OCI-M1 (cell line): ENCODE measurements at regions not wholly inside any gene's neighbourhood (a gene's known extent, or its start where the extent isn't known, plus 50 kb on each side); places are given as distances from the start of the nearest gene placed in this dataset.

ENCODE experiments used
- DNase-seq: peaks from one replicate; lab custom pipeline; 2025; lab: John Stamatoyannopoulos, UW

- DNase-seq: no peak
Observed at GRCh38 chr9:129342591-129343423, 164.7 kb upstream of the IER5L start.

DNA sequence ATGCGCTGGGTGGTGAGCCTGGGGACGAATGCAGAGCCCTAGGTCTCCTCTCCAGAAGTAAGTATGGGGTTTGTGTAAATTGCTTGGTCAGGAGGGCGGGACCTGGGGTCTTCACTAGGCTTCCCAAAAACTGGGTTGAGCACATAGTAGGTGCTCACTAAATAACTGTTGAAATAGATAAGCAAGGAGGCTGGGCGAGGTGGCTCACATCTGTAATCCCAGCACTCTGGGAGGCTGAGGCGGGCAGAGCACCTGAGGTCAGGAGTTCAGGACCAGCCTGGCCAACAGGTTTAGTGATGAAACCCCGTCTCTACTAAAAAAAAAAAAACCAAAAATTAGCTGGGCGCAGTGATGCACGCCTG, 163.9 kb upstream of the IER5L start:
- DNase-seq: no peak

DNA sequence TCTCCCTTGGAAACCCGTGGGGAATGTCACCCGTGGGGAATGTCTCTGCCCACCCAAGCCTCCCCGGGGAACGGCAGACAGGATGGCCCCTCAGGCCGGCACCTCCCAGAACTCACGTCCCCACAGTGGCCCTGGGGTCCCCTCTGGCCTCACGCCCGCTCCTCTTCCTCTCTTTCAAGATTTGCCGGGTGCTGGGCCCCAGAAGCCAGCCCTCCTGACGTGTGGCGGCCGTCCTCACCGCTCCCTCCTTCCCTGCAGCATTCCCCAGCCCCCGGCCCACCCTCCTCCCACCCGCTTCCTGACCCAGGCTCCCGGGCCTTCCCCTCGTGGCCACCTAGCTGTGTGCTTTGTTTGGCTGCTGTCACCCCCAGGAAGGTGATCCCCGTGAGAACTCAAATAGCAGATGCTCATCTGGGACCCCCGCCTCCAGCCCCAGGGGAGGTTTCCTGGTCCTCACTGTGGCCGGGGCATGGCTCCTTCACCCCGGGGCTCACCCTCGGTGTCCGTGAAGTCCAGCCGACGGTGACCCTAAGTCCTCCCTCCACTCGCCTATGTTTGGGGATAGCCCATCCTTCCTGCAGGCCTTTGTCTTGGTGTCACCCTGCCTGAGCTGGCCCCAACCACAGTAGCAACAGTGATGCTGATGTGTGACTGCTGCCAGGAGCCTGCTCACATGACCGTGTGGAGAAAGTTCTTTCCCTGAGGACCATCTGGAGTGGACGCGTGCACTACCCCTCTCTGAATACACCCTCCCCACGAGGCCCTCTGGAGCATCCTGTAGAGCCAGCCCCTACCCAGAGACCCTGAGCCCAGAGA, 163.3 kb upstream of the IER5L start:
- no peak for DNase-seq

DNA sequence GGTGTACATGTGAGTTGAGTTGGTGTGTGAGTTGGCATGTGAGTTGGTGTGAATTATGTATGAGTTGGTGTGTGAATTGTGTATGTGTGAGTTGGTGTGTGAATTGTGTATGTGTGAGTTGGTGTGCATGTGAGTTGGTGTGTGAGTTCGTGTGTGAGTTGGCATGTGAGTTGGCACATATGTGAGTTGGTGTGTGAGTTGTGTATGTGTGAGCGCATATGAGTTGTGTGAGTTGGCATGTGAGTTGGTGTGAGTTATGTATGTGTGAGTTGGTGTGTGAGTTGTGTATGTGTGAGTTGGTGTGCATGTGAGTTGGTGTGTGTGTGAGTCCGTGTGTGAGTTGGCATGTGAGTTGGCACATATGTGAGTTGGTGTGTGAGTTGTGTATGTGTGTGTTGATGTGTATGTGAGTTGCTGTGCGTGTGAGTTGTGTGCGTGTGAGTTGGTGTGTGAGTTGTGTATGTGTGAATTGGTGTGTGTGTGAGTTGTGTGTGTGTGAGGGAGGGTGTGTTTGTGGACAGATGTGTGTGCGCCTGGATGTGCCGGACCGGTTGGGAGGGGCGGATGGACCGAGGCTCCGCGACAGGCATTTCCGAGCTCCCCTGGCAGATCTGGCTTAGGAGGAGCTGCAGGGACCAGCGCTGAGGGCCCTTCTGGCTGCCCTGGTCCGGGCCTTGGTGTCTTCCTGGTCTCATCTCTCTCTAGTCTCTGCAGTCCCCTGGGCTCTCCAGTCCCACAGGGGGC, 162.5 kb upstream of the IER5L start:
- DNase-seq: no peak

GRCh38 chr9:129339539-129340157, 161.6 kb upstream of the IER5L start:
- DNase-seq: no peak

- DNase-seq: no peak
Observed at GRCh38 chr9:129338724-129339430, 160.8 kb upstream of the IER5L start.

GRCh38 chr9:129337336-129338140, 159.5 kb upstream of the IER5L start:
- DNase-seq: no peak

DNA sequence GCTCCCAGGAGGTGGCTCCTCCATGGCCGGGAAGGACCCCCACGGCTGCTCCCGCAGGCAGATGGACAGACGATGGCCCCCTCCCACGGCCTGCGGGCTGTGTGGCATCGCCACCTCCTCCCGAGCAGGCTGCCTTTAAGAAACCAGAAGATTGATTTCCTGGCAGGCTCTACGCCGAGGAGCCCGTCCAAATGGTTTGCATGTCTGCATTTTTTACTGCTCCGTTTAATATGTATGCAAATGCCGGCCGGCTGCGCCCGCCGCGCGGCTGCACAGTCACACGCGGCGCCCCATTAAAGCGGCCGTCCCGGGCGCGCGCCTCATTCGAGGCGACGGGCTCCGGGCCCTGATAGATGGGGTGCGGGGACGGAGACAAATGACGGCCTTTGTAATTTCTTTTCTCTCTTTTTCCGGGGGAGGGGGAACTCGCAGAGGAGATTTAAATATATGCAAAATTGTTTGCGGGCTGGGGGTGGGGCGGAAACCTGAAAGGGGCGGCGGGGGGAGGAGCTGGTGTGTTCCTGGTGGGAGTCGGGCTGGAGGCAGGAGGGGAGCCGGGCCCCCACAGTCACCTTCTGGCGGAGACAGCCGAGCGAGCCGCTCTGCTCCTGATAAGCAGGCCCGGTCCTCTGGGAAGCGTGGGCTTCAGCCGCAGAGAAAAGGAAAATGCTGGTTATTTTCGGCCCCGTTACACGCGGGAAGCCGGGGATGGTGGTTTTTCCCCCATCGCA, 158.7 kb upstream of the IER5L start:
- DNase-seq: no peak

DNA sequence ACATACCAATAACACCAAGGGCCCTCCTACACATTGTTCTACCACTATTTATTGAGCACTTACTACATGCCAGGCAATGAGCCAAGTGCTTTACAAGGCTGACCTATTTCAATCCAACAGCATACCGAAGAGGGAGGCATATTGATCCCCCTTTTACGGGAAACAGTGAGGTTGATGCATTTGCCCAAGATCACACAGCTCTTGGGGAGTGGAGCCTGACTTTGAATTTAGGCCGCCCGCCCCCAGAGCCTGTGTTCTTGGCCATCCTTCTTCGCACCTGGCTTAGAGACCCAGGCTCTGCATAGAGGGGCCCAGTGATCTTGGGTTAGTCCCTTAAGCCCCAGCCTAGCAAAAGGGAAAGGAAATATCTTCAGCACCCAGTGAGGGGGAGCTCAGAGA, 158.1 kb upstream of the IER5L start:
- DNase-seq: no peak

GRCh38 chr9:129335464-129336129, 157.5 kb upstream of the IER5L start:
- DNase-seq: no peak

- no peak for DNase-seq
Observed at GRCh38 chr9:129334105-129334935, 156.3 kb upstream of the IER5L start.

DNA sequence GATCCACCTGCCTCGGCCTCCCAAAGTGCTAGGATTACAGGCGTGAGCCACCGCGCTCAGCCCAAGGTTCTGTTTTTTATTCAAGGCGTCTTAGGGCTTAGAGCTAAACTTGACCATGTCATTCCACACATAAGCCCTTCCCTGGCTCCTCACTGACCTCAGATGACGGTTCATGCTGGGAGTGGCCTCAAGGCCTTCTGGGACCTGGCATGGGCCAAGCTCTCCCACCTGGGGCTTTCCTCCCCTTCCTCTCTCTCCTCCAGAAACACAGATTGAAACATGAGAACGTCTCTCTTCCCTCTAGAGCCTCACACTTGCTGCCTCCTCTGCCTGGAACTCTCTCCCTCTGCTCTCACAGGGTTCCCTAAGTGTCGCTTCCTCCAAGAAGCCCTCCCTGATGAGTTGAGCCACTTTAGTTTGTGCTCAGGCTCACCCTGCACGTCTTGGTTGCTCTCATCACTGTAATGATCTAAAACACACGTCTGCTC, 155.6 kb upstream of the IER5L start:
- DNase-seq: no peak

GRCh38 chr9:129332581-129332980, 154.5 kb upstream of the IER5L start:
- no peak for DNase-seq

GRCh38 chr9:129331772-129332500, 153.9 kb upstream of the IER5L start:
- no peak for DNase-seq

DNA sequence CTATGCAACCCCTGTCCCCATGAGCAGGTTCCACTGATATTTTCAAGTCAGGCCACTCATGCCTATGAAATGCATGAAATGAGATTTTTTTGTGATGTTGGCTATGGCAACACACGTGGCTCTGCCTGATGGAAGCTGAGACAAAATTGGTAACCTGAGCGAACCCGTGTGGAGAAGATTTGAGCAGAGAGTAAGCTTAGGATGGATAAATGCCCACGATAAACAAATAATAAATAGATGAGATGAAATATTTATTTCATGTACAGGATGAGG, 153.4 kb upstream of the IER5L start:
- no peak for DNase-seq

- DNase-seq: peak; percentile 10
Observed at GRCh38 chr9:129330711-129331492, 152.8 kb upstream of the IER5L start.
